ENCODE measurements at regions not wholly inside any gene's neighbourhood (a gene's known extent, or its start where the extent isn't known, plus 50 kb on each side); places are given as distances from the start of the nearest gene placed in this dataset.

- no peaks in the 10 kb centered on the region for H3K27me3 ChIP-seq (replicated peaks; ENCODE audit: insufficient read depth, low read length)
- no peak overlapping the region for H3K4me3 ChIP-seq (ENCODE audit: low read length)
- no peaks in the 10 kb centered on the region for H3K4me1 ChIP-seq (ENCODE audit: low read length)
- no peaks in the 10 kb centered on the region for H3K9me2 ChIP-seq (replicated peaks; ENCODE audit: insufficient read depth, low read length)
- H3K27ac ChIP-seq (ENCODE audit: low read length) = no peak overlapping the region
- no peak for DNase-seq
- no peaks in the 10 kb centered on the region for H3F3A ChIP-seq (ENCODE audit: insufficient read depth, low read length)
- TF ChIP-seq EZH2 (optimal IDR thresholded peaks at IDR 0.05; ENCODE audit: low read depth, low read length) = no peak
- no peak for TF ChIP-seq CTCF (IDR thresholded peaks at IDR 0.05; ENCODE audit: low read length)
- TF ChIP-seq EZH2phosphoT487 (IDR thresholded peaks at IDR 0.05; ENCODE audit: low read length) = no peak
- H4K20me1 ChIP-seq (ENCODE audit: insufficient read depth, low read length) = no peaks in the 10 kb centered on the region
- H2AFZ ChIP-seq (ENCODE audit: low read length) = no peak overlapping the region
- H3K9me3 ChIP-seq (replicated peaks; ENCODE audit: insufficient read depth, low read length) = no peaks in the 10 kb centered on the region
- H3K4me2 ChIP-seq (ENCODE audit: low read depth, low read length) = no peak overlapping the region
- H3K79me2 ChIP-seq (ENCODE audit: low read length) = no peaks in the 10 kb centered on the region
- no peak overlapping the region for H3K9ac ChIP-seq (ENCODE audit: low read length)
- no peaks in the 10 kb centered on the region for H3K36me3 ChIP-seq (replicated peaks; ENCODE audit: insufficient read depth, low read length)
These were observed 263.2 kb upstream of the ZP4 start for GRCh38 chr1:238153939-238154338.

GRCh38 chr1:238153253-238153652 is 262.5 kb upstream of the ZP4 start:
- TF ChIP-seq EZH2phosphoT487 (IDR thresholded peaks at IDR 0.05; ENCODE audit: low read length) (no peak), EZH2 (optimal IDR thresholded peaks at IDR 0.05; ENCODE audit: low read depth, low read length) (no peak), CTCF (IDR thresholded peaks at IDR 0.05; ENCODE audit: low read length) (no peak)
- Histone ChIP-seq H3K36me3 (replicated peaks; ENCODE audit: insufficient read depth, low read length) (no peaks in the 10 kb centered on the region), H3K9me3 (replicated peaks; ENCODE audit: insufficient read depth, low read length) (no peaks in the 10 kb centered on the region), H3K9ac (ENCODE audit: low read length) (no peak overlapping the region), H3K4me3 (ENCODE audit: low read length) (no peak overlapping the region), H3K9me2 (replicated peaks; ENCODE audit: insufficient read depth, low read length) (no peaks in the 10 kb centered on the region), H3K27me3 (replicated peaks; ENCODE audit: insufficient read depth, low read length) (no peaks in the 10 kb centered on the region), H3K27ac (ENCODE audit: low read length) (no peak overlapping the region), H3K79me2 (ENCODE audit: low read length) (no peaks in the 10 kb centered on the region), H3K4me2 (ENCODE audit: low read depth, low read length) (no peak overlapping the region), H3K4me1 (ENCODE audit: low read length) (no peaks in the 10 kb centered on the region), H3F3A (ENCODE audit: insufficient read depth, low read length) (no peaks in the 10 kb centered on the region), H2AFZ (ENCODE audit: low read length) (no peak overlapping the region), H4K20me1 (ENCODE audit: insufficient read depth, low read length) (no peaks in the 10 kb centered on the region)
- DNase-seq = no peak

GRCh38 chr1:238152119-238152518 is 261.4 kb upstream of the ZP4 start:
- no peaks in the 10 kb centered on the region for H3K4me1 ChIP-seq (ENCODE audit: low read length)
- no peaks in the 10 kb centered on the region for H3K27me3 ChIP-seq (replicated peaks; ENCODE audit: insufficient read depth, low read length)
- H3K9me2 ChIP-seq (replicated peaks; ENCODE audit: insufficient read depth, low read length) = no peaks in the 10 kb centered on the region

More at GRCh38 chr1:238152119-238152518, 261.4 kb upstream of the ZP4 start:
- Histone ChIP-seq H3K9me3 (replicated peaks; ENCODE audit: insufficient read depth, low read length) (no peaks in the 10 kb centered on the region), H4K20me1 (ENCODE audit: insufficient read depth, low read length) (no peaks in the 10 kb centered on the region), H3K36me3 (replicated peaks; ENCODE audit: insufficient read depth, low read length) (no peaks in the 10 kb centered on the region), H3K27ac (ENCODE audit: low read length) (no peak overlapping the region), H3K4me3 (ENCODE audit: low read length) (no peak overlapping the region), H3F3A (ENCODE audit: insufficient read depth, low read length) (no peaks in the 10 kb centered on the region), H3K9ac (ENCODE audit: low read length) (no peak overlapping the region), H3K4me2 (ENCODE audit: low read depth, low read length) (no peak overlapping the region), H3K79me2 (ENCODE audit: low read length) (no peaks in the 10 kb centered on the region), H2AFZ (ENCODE audit: low read length) (no peak overlapping the region)
- TF ChIP-seq CTCF (IDR thresholded peaks at IDR 0.05; ENCODE audit: low read length) (no peak), EZH2 (optimal IDR thresholded peaks at IDR 0.05; ENCODE audit: low read depth, low read length) (no peak), EZH2phosphoT487 (IDR thresholded peaks at IDR 0.05; ENCODE audit: low read length) (no peak)
- no peak for DNase-seq

Data from MM.1S (cell line).